Keratinocyte (primary cell): ENCODE measurements at regions not wholly inside any gene's neighbourhood (a gene's known extent, or its start where the extent isn't known, plus 50 kb on each side); places are given as distances from the start of the nearest gene placed in this dataset.

Source experiments
- DNase-seq: peaks from one replicate; pipeline ENCODE4 v3.0.0-alpha.2; 2011; ENCODE audit warnings: low read depth, missing footprints, low spot score
- FAIRE-seq: peaks from 2 replicates; lab custom pipeline; 2011; peaks lifted over from hg19 to GRCh38; lab: Jason Lieb, UNC
- H2AFZ ChIP-seq: 2 replicates; pipeline ENCODE4 v1.6.0; 2012; ENCODE audit warnings: low read length, control low read depth, inconsistent platforms; ENCODE audit not compliant: control insufficient read depth
- H3K27ac ChIP-seq: 2 replicates; pipeline ENCODE4 v1.5.1; 2011; ENCODE audit warnings: low read length; ENCODE audit not compliant: control insufficient read depth, insufficient read depth
- H3K27me3 ChIP-seq: 3 replicates; pipeline ENCODE4 v1.6.0; 2011; ENCODE audit warnings: low read length; ENCODE audit not compliant: control insufficient read depth, insufficient read depth; ENCODE audit errors: extremely low read depth
- H3K36me3 ChIP-seq, 2 experiments: 2 replicates in 1 of 2; 3 replicates in 1 of 2; pipeline ENCODE4 v1.5.1; 2011; ENCODE audit warnings: low read length in 2 of 2, mild to moderate bottlenecking in 1 of 2; ENCODE audit not compliant: control insufficient read depth in 2 of 2, insufficient read depth in 2 of 2; ENCODE audit errors: extremely low read depth in 1 of 2
- H3K4me1 ChIP-seq: 3 replicates; pipeline ENCODE4 v1.5.1; 2011; ENCODE audit warnings: low read length; ENCODE audit not compliant: control insufficient read depth, insufficient read depth; ENCODE audit errors: extremely low read depth
- H3K4me2 ChIP-seq: 3 replicates; pipeline ENCODE4 v1.6.0; 2011; ENCODE audit warnings: low read depth, low read length; ENCODE audit not compliant: control insufficient read depth, insufficient read depth; ENCODE audit errors: extremely low read depth
- H3K4me3 ChIP-seq, 3 experiments: fragments of 200-600 bp in 1 of 3; sonication (generic) in 1 of 3; 2 replicates in 2 of 3; 3 replicates in 1 of 3; pipeline ENCODE4 v1.5.1; 2011 to 2016; ENCODE audit warnings: low read length in 3 of 3, mild to moderate bottlenecking in 3 of 3, control low read depth in 2 of 3, inconsistent platforms in 1 of 3, low read depth in 1 of 3, mixed read lengths in 1 of 3, mixed run types in 1 of 3, moderate library complexity in 1 of 3; ENCODE audit not compliant: control insufficient read depth in 2 of 3, insufficient read depth in 2 of 3; ENCODE audit errors: extremely low read depth in 1 of 3
- H3K79me2 ChIP-seq: 2 replicates; pipeline ENCODE4 v1.6.0; 2012; ENCODE audit warnings: low read length; ENCODE audit not compliant: control insufficient read depth, insufficient read depth
- H3K9ac ChIP-seq: 3 replicates; pipeline ENCODE4 v1.6.0; 2011; ENCODE audit warnings: low read length; ENCODE audit not compliant: control insufficient read depth, insufficient read depth; ENCODE audit errors: extremely low read depth
- H3K9me1 ChIP-seq: 3 replicates; pipeline ENCODE4 v1.6.0; 2011; ENCODE audit warnings: low read length; ENCODE audit not compliant: control insufficient read depth, insufficient read depth; ENCODE audit errors: extremely low read depth
- H3K9me3 ChIP-seq: 2 replicates; pipeline ENCODE4 v1.5.1; 2012; ENCODE audit warnings: low read depth, low read length; ENCODE audit not compliant: control insufficient read depth
- H4K20me1 ChIP-seq: 3 replicates; pipeline ENCODE4 v1.6.0; 2011; ENCODE audit warnings: low read length; ENCODE audit not compliant: control insufficient read depth, insufficient read depth; ENCODE audit errors: extremely low read depth
- EZH2 ChIP-seq: IDR thresholded peaks from one replicate; pipeline ENCODE4 v1.6.1; 2012; ENCODE audit warnings: inconsistent platforms, mild to moderate bottlenecking, low read length, moderate library complexity
- dilution Hi-C: fragments of 300-500 bp; cut with MboI; formaldehyde crosslinking; loops from one replicate; pipeline ENCODE4 v1.7.0; 2020; ENCODE audit warnings: low sequenced_read_pairs; ENCODE audit not compliant: extremely low pct_ligation_motif_present
- TF ChIP-seq, protein P1 (sequence below), 3 experiments: IDR thresholded peaks in 1 of 3; conservative IDR thresholded peaks in 1 of 3; optimal IDR thresholded peaks in 1 of 3; 2 replicates in 2 of 3; 3 replicates in 1 of 3; pipeline versions ENCODE3 to v1.5.1; 2011; ENCODE audit warnings: low read length in 3 of 3, mild to moderate bottlenecking in 3 of 3, moderate library complexity in 2 of 3, control low read depth in 1 of 3, inconsistent platforms in 1 of 3; ENCODE audit not compliant: insufficient read depth in 2 of 3; ENCODE audit errors: extremely low read depth in 1 of 3

DNA sequence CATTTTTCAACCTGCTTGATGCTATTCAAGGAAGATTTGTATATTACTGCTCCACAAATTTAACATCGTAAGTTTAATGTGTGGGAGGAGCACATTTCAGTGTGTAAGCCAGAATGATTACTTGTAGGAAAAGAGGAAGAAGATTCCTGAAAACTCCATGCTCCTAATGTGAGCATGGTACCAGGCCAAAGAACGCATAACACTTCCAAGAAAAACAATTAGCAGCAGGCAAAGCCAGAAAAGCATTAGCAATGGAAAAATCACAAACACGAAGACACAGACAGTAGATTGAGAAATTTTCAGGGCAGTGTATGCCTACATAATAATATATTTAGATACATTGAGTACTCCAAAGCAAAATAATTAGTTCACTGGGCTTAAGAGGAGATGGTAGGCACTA lies 96.6 kb upstream of the CBLB start:
- TF ChIP-seq, protein P1, sequence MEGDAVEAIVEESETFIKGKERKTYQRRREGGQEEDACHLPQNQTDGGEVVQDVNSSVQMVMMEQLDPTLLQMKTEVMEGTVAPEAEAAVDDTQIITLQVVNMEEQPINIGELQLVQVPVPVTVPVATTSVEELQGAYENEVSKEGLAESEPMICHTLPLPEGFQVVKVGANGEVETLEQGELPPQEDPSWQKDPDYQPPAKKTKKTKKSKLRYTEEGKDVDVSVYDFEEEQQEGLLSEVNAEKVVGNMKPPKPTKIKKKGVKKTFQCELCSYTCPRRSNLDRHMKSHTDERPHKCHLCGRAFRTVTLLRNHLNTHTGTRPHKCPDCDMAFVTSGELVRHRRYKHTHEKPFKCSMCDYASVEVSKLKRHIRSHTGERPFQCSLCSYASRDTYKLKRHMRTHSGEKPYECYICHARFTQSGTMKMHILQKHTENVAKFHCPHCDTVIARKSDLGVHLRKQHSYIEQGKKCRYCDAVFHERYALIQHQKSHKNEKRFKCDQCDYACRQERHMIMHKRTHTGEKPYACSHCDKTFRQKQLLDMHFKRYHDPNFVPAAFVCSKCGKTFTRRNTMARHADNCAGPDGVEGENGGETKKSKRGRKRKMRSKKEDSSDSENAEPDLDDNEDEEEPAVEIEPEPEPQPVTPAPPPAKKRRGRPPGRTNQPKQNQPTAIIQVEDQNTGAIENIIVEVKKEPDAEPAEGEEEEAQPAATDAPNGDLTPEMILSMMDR (optimal IDR thresholded peaks at IDR 0.05 in 1 of 3, IDR thresholded peaks at IDR 0.05 in 1 of 3, conservative IDR thresholded peaks at IDR 0.05 in 1 of 3; ENCODE audit: extremely low read depth in 1 of 3, insufficient read depth in 2 of 3, low read length in 3 of 3), result no peak
- no peak for TF ChIP-seq EZH2
- Histone ChIP-seq H3K36me3 (no peaks in the 10 kb centered on the region), H3K4me1 (peaks cover 3% of the 10 kb centered on the region), H3K9me1 (no peaks in the 10 kb centered on the region), H3K27ac (no peak overlapping the region), H2AFZ (no peak overlapping the region), H4K20me1 (no peaks in the 10 kb centered on the region), H3K79me2 (no peaks in the 10 kb centered on the region), H3K27me3 (no peaks in the 10 kb centered on the region), H3K4me2 (no peak overlapping the region), H3K9ac (no peak overlapping the region), H3K9me3 (no peaks in the 10 kb centered on the region), H3K4me3 (no peak overlapping the region)
- dilution Hi-C loops, result no loop called here
- FAIRE-seq (no peak), DNase-seq (no peak)

DNA sequence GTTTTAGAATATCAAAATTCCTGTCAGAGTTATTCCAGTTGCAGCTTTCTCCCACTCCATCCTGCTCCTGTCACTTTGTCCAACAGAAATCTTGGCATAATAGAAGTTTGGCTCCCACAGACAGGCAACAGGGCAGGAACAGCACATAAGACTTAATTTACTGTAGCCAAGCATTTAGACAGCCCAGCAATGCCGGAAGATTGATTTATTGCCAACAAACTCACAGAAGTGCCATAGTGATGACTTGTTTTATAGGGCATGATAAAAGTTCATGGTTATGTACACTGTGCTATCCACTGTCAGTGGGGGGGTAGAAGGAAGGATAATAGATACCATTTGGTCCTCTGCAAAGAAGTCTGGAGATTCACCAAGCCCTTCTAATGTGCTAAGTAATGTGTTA lies 98.3 kb upstream of the CBLB start:
- Histone ChIP-seq H2AFZ (no peak overlapping the region), H3K9me3 (peaks cover 6% of the 10 kb centered on the region), H3K79me2 (no peaks in the 10 kb centered on the region), H3K9ac (no peak overlapping the region), H3K4me1 (peaks cover 3% of the 10 kb centered on the region), H4K20me1 (no peaks in the 10 kb centered on the region), H3K9me1 (no peaks in the 10 kb centered on the region), H3K27ac (no peak overlapping the region), H3K4me2 (no peak overlapping the region), H3K36me3 (no peaks in the 10 kb centered on the region), H3K27me3 (no peaks in the 10 kb centered on the region), H3K4me3 (no peak overlapping the region)
- dilution Hi-C loops, result no loop called here
- FAIRE-seq (no peak), DNase-seq (no peak)
- TF ChIP-seq, protein P1 (optimal IDR thresholded peaks at IDR 0.05 in 1 of 3, IDR thresholded peaks at IDR 0.05 in 1 of 3, conservative IDR thresholded peaks at IDR 0.05 in 1 of 3; ENCODE audit: extremely low read depth in 1 of 3, insufficient read depth in 2 of 3, low read length in 3 of 3), result no peak
- TF ChIP-seq EZH2, result no peak
